ENCODE measurements at regions not wholly inside any gene's neighbourhood (a gene's known extent, or its start where the extent isn't known, plus 50 kb on each side); places are given as distances from the start of the nearest gene placed in this dataset.

GRCh38 chr15:26214290-26214689 is 351.2 kb upstream of the ATP10A start:
- TF ChIP-seq CTCF (IDR thresholded peaks at IDR 0.05; ENCODE audit: poor library complexity) = no peak
- TF ChIP-seq EZH2phosphoT487 (IDR thresholded peaks at IDR 0.05; ENCODE audit: low read depth, severe bottlenecking, unreplicated experiment) = no peak

Data from hepatocyte (in vitro differentiated cells).